Activated CD8-positive, alpha-beta memory T cell treated with anti-CD3 and anti-CD28 coated beads, Interleukin-2, amount 50 U/mL, for 24 hours (primary cell): ENCODE measurements at regions not wholly inside any gene's neighbourhood (a gene's known extent, or its start where the extent isn't known, plus 50 kb on each side); places are given as distances from the start of the nearest gene placed in this dataset.
"Not testable (repeated sequence)": the region's sequence is repeated elsewhere in the genome, so short reads cannot be mapped to it uniquely, and the experiment has no call there.

Source experiments
- DNase-seq: peaks from one replicate; pipeline ENCODE4 v3.0.0-alpha.2; 2020; ENCODE audit errors: extremely low read depth

DNA sequence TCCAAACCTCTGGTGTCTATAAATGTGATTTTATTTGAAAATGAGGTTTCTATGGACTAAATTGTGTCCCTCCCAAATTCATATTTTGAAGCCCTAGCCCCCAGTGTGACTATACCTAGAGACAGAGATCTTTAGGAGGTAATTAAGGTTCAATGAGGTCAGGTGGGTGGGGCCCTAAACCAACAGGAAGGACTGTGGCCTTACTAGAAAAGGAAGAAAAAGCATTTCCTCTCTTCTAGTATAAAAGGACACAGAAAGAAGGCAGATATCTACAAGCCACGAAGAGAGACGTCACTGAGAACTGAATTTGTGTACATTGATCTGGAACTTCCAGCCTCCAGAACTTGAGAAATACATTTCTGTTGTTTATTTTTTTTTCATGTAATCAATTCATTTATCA lies 123.1 kb upstream of the RUNX1 start:
- DNase-seq, result no peak

DNA sequence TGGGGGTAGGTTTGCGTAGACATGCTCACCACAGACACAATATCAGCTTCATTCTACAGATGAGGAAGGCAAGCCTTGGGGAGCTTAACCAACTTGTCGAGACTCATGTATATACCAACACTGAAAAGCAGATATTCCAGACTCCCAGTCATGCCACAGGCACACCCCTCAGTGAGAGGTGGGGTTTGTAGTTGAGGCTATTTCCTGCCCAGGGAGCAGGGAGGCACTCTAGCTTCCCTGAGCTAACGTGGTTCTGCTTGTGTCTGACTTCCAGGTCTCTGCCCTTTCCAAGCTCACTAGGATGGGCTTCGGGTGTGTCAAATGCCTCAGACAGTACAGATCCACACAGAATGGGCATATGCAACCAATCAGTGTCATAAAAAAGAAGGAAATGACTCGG lies 122.3 kb upstream of the RUNX1 start:
- DNase-seq, result no peak

DNA sequence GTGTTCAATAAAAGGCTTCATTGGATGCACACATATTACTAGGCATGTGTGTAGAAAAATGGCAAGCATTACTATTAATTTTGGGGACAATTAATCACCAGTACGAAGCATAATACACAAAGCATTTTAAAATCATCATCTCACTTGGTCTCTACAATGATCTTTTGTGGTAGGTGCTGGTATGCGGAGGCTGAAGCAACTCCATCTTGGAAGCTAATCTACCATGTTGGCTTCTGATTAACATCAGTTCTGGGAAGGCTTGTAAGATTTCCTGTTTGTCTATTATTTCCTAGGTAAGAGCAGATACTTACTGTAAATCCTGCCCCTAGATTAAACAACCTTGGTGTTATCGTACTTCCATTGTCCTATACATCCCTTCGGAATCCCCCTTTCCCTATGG lies 121.7 kb upstream of the RUNX1 start:
- no peak for DNase-seq

DNA sequence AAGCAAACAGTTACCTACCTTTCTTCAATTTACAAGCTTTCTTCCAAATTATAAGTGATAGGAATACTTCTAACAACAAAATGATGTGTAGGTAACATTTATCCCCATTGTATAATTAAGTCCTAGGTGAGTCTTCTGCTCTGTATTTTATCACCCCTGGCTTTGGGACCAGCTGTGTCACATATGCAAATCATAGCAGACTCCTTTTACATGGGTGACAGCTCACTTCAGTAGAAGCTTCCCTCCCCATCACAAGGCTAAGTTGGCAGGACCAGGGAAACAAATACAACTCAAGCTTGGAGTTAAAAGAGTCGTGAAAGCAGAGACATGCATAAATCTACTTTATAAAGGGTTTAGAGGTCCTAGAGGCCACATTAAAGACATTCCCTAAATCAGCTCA lies 121.1 kb upstream of the RUNX1 start:
- no peak for DNase-seq

DNA sequence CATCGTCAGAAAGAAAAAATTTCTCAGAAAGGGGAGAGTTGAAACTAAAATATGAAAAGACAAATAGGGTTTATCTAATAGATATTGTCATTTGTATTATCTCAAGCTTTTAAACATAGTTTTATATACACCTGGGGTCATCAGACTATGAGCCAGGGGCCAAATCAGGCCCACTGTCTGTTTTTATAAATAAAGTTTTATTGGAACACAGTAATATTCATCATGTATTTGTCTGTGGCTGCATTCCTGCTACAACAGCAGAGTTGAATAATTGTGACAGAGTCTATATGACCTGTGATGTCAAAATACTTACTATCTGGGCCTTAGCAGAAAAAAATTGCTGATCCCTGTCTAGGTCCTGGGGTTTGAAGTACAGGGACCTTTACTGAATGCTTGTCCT lies 120.5 kb upstream of the RUNX1 start:
- no peak for DNase-seq

DNA sequence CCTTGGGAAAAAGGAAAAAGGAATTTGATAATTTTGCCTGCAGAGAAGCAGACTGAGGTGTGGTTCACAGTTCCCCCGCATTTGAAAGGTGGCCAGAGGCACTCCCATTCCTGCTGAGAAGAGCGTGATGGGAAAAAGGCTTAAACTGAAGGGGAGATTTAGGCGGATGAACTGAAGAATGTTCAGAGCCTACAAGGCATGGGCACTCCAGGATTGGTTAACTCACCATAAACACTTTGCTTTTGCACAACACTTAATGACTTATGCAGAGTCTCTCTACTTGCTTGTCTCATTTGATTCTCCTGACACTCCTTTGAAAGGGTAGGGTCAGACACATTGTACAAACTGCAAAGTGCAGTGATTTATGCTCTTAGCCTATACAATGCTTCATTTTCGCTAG lies 119.6 kb upstream of the RUNX1 start:
- DNase-seq, result no peak

DNA sequence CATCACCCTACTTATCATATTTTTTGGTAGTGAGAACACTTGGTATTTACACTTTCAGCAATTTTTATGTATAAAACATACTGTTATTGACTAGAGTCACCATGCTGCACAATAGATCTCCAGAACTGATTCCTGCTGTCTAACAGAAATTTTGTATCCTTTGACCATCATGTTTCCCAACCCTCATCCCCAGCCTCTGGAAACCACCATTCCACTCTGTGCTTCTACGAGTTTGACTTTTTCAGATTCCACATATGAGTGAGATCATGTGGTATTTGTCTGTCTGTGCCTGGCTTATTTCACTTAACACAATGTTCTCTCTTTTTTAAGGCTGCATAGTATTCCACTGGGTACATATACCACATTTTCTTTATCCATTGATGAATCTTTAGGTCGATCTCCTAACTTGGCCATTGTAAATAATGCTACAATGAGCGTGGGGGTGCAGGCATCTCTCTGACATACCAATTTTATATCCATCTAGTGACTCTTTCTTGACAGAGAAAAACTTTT lies 115.9 kb upstream of the RUNX1 start:
- DNase-seq, result no peak

DNA sequence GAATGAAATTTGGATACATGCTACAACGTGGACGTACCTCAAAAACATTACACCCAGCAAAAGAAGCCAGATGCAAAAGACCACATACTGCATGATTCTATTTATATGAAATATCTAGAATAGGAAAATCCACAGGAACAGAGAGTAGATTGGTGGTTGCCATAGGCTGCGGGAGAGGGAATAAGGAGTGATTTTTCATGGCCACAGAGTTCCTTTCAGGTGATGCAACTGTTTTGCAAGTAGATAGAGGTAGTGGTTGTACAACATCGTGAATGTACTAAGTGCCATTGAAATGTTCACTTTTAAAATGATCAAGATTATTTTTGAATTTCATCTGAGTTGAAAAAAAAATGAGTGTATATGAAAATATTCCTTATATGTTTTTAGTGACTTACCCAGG lies 115.3 kb upstream of the RUNX1 start:
- DNase-seq, result no peak

DNA sequence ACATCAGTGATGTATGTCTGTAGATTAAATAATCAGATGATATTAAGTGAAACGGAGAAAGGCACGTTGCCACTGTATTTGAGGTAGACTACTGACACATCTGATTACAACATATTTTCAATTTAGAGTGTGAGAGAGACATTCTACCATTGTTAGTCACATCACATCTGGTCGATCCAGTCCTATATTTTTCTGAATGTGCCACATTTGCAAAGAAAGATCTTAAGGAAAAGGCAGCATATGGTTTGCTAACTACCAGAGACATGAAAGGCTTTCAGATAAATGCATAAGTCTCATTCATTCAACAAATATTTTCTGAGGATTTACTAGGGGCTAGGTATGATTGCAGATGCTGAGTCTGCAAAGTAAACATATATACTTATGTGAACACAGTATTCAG lies 114.3 kb upstream of the RUNX1 start:
- DNase-seq, result no peak

DNA sequence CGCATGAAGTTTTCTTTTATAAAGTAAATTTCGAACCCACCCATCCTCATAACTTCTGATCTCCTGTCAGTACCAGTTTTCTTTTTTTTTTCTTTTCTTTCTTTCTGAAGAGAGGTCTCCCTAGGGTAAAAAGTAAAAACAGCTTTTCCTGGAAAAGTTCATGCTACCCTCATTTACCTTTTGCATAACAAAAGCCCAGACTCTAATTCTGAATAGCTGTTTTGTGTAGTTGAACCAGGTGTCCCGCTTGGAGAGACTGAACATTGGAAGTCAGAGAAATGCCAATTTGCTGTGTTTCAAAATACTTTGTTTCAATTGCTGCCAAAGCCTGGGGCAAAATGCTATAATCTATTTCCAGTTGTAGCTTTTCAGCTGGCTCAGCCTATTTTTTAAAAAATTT lies 113.7 kb upstream of the RUNX1 start:
- no peak for DNase-seq

DNA sequence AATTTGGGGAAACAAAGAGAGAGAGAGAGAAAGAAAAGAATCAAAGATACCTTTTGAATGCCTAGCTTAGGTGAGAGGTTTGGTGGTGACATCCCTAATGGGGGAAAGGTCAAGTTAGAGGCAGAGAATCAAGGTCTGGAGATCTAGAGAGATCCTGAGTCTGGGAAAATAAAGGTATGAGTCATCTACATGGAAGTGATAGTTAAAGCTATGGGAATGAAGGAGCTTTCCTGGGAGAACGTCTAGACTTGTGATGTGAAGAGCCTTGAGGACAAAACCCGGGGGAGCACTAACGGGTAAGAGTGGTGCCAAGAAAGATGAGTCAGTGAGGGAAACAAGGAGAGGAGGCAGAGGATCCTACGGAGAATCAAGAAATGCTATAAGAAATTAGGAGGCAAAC lies 110.8 kb upstream of the RUNX1 start:
- DNase-seq, result no peak

DNA sequence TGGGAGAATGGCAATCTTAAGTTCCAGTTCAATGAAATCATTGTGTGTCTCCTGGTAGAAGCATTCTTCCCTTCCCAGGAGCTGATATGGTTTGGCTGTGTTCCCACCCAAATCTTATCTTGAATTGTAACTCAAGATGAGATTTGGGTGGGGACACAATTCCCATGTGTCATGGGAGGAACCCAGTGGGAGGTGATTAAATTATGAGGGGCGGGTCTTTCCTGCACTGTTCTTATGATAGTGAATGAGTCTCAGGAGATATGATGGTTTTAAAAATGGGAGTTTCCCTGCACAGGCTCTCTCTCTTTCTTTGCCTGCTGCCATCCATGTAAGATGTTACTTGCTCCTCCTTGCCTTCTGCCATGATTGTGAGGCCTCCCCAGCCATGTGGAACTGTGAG lies 108.3 kb upstream of the RUNX1 start:
- DNase-seq, result not testable (repeated sequence)

DNA sequence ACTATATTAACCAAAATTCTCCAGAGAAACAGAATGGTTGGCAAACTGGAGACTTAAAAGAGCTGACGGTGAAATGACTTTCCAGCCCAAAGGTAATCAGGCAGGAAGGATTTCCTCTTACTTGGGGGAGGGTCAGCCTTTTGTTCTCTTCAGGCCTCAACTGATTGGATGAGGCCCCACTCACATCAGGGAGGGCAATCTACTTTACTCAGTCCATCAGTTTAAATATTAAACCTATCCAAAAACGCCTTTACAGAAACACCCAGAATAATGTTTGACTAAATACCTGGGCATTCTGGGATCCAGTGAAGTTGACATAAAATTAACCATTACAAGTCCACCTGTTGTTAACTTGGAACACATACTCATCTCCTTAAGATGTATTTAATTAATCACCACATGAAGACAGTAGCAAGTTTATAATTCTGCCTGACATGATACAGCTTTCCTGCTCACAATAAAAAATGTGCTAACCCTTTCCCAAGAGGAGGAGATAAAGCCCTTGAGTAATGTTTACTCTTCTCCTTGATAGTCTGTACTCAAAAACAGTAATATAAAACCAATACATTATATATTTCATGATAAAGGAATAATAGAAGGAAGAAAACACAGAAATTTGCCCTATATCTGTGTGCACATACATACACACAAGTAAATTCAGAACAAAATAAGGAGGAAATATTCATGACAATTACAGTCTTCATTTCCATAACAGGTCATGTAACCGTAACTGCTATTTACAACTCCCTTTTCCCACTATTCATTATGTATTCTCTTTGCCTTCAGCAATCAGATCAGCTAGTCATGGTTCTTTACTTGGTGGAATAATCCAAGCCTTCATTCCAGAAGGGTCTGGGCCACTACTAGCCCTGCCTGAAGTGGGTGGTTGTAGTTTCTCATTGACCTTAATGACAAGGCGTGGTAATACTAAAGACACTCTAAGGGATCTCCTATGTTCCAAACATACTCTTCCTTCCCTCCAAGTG lies 107.5 kb upstream of the RUNX1 start:
- no peak for DNase-seq

DNA sequence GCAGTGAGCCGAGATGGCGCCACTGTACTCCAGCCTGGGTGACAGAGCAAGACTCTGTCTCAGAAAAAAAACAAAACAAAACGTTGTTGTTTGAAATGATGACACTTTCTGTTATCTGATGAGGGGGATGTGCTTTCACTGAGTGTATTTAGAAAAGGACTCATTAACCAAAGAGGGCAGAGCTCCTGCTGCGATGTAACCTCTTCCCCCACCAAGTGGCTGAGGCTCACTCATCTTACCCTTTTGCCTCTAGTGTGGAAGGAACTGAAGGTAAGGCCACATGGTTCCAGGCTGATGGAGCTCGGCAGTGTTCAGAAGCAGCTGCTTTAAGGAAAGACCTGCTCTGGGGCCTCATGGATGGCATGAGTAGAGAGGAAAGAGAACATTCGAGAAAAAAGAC lies 105.7 kb upstream of the RUNX1 start:
- DNase-seq, result no peak

DNA sequence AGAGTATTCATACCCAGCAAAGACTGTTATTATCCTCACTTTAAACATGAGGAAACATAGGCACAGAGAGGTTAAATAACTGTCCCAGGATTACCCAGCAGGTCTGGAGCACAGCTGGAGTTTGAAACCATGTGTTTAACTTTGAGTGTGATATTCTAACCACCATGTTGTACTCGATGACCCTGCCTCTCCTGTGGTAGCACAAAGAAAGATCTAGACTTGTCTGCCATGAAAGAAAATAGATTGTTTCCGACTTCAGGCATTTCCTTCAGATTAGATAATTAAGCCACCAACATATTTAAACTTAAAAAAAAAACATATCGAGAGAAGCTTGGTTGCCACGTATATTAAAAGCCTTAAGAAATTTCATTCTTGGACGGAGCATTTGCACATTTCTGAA lies 104.6 kb upstream of the RUNX1 start:
- DNase-seq, result no peak

DNA sequence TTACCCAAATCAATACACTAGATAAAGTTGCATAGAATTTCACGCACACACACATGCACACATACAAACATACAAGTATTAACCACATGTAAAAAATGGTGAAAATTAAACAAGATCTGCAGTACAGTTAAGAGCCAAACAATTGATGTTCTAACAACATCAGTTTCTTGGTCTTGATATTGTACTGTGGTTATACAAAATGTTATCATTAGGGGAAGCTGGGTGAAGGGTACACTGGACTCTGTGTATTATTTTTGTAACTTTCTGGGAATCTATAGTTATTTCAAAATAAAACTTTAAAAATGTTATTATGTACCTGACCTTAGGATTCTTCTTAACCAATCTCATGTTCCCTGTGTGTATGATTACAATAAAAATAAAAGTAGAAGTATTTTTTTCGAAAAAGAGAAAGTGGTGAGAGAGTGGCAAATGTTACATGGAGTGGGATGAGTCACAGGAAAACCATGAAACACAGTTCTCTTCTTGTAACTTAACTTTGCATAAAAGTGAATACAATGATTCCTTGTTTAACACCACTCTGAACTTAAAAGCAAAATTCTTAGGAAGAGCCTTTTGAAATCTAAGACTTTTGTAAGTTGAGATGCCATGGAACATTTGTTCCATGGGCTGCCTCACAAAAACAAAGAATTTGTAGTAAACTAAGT lies 101.6 kb upstream of the RUNX1 start:
- DNase-seq, result no peak

DNA sequence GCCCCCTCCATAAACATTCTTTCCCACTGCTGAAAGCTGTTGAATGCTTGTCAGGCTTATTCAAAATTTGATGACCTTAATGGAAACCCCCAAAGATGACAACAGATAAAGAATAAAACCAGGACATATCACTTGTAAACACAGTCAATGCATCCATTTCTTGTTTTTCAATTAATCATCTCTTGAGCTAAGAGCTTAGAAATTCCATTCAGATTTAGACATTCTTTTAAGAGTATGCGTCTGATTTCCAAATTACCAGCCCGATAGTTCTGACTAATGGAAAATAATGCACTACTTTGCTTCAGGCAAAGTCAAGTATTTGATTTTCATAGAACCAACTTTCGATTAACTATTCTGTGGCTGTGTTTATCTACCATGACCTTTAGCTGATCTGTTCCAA lies 100.6 kb upstream of the RUNX1 start:
- no peak for DNase-seq

DNA sequence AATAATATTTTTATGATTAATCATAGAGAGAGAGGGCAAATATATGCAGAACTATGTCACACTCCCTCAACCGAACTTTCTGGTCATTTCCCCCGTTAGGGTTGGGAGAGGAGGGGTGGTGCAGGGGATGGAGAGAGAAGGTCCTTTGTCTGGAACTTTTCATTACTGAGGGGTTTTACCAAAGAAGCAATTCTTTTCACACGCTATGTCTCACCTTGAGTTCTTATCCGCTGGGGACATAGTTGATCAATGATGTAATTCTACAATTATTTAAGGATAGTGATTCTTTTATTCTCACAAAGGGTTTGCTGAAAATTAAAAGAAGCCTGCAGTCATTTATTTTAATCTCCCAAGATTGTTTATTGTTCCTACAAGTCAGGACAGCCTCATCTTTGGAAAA lies 98.3 kb upstream of the RUNX1 start:
- DNase-seq, result no peak

DNA sequence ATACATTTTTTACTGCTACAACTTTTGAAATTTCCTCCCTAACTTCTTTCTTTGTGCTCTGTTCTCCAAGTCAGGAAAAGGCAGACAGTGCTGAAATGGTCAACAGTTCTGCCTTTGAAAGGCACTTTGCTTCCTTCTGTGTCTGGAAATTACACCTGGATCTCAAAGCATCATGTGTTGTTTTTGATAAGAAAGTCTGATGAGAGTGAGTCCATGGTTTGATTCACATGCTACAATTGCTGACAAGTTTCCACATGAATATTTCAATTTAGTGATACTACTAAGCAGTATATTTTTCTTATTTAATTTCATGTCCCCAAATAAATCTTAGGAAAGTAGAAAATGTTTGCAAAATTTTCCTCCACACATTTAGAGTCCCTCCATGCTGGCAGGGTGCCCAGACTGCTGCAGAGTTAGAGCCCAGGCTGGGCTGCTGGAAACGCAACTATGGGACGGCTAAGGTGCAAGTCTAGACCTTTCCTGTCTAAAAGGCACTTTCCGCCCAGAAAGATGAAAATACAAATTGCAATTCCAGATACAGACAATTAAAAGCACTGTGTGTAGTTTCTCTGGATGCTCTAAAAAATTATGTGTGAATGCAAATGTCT lies 96.6 kb upstream of the RUNX1 start:
- DNase-seq, result no peak

DNA sequence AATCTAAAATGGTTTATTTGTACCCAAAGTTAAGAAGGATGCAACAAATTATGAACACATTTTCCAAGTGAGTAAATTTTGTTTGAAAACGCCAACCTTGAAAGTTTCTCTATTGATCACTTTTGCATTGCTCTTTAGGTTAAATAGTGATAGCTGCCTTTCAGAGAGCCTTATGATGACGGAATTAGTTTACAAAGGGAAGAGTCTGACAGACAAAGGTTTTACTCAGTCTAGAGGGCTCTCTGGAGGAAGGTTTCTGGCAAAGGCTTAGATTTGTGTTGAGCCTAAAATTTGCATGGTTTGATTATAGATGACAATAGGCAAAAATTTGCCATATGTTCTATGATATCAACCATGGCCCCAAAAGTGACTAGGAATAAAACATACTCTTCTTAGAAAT lies 95.9 kb upstream of the RUNX1 start:
- no peak for DNase-seq

DNA sequence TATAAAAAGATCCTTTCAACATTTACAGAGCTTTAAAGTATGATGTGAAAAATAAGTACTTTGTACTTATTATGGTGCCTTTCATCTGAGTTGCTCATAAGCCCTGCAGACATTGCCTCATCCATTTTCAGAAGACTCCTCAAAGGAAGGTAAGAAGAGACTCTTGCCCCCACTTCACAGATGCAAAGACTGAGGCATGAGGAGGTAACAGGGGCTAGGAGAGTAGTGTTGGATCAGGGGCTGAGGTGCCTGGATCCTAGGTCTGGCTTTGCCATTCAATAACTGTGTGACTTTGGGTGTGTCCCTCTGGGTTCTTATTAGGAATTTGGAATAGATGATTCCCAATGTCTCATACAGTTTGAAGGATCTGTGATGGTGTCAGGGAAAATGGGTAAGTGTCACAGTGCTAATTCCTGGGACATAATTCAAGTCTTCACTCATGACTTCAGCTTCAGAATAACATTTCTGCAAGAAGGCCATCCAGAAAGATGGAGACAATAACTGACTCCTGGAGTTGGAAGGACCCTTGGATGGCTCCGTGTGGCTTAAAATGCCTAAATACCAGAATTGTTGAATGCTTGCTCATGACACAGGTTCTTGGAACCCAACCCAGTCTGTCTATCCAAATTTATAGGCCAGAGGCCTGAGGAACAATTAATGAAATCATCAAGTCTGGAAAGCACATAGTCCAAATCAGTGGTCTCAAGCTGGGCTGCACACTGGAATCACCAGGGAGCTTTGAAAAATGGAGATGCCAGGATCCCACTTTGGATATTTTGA lies 93.1 kb upstream of the RUNX1 start:
- DNase-seq, result no peak

DNA sequence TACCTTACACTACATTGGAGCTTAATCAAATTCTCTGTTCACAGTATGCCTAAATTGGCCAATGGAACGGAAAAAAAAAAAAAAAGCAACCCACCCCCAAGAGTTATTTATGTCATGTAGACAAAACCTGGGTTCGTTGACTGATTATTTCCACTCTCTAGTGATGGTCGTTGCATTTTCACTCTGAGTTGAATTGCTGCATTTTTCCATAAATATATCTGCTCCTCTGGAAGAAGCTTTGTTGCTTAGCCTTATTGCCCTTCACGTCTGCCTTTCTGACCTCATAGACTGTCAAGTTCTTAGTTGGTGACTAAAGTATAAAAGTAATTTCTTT lies 90.2 kb upstream of the RUNX1 start:
- no peak for DNase-seq
